IMR-90 (cell line): ENCODE measurements at regions not wholly inside any gene's neighbourhood (a gene's known extent, or its start where the extent isn't known, plus 50 kb on each side); places are given as distances from the start of the nearest gene placed in this dataset.
"Not testable (repeated sequence)": the region's sequence is repeated elsewhere in the genome, so short reads cannot be mapped to it uniquely, and the experiment has no call there.

Source experiments
- ATAC-seq: fragments of 200-7000 bp; cut with Tn5 transposase; 2 replicates; pipeline ENCODE4 v1.9.1; 2020; ENCODE audit warnings: low read depth, mild to moderate bottlenecking, moderate library complexity
- BruUV-seq: library from RNA; stranded (reverse); fragments of 400-500 nt; replicated peaks from 2 replicates; lab custom pipeline; 2021; lab: Mats Ljungman, UMichigan
- CTCF ChIA-PET: fragments of 300-600 bp; formaldehyde crosslinking; extraction: SDS; loops from one replicate; lab custom pipeline; 2021; ENCODE audit warnings: antibody characterized with exemption; lab: Yijun Ruan, JAX
- POLR2A ChIA-PET: fragments of 300-600 bp; sonication (Branson Sonifier 250); formaldehyde crosslinking; loops from one replicate; lab custom pipeline; 2022; ENCODE audit warnings: antibody characterized with exemption; ENCODE audit not compliant: unreplicated experiment; lab: Charles Lee
- DNase-seq: peaks from one replicate; pipeline ENCODE4 v3.0.0; 2013
- H2AFZ ChIP-seq: replicated peaks from 2 replicates; pipeline ENCODE3; 2013; ENCODE audit warnings: low read length, mild to moderate bottlenecking; ENCODE audit not compliant: poor library complexity
- H2AK5ac ChIP-seq: 2 replicates; pipeline ENCODE4 v1.6.1; 2013; ENCODE audit warnings: low read depth, low read length, inconsistent platforms
- H2AK9ac ChIP-seq: replicated peaks from 2 replicates; pipeline ENCODE3; 2013; ENCODE audit warnings: mild to moderate bottlenecking, low read depth, low read length, moderate library complexity; ENCODE audit not compliant: poor library complexity
- H2BK120ac ChIP-seq: 2 replicates; pipeline ENCODE4 v1.6.1; 2013; ENCODE audit warnings: low read depth, low read length, inconsistent platforms
- H2BK15ac ChIP-seq: 3 replicates; pipeline ENCODE4 v1.6.1; 2013; ENCODE audit warnings: low read depth, low read length, inconsistent platforms
- H2BK20ac ChIP-seq: 2 replicates; pipeline ENCODE4 v1.6.1; 2013; ENCODE audit warnings: low read depth, mild to moderate bottlenecking, inconsistent platforms, low read length, moderate library complexity
- H2BK5ac ChIP-seq: 2 replicates; pipeline ENCODE4 v1.6.1; 2013; ENCODE audit warnings: mild to moderate bottlenecking, low read depth, low read length, inconsistent platforms; ENCODE audit not compliant: poor library complexity, severe bottlenecking
- H3K14ac ChIP-seq: replicated peaks from 2 replicates; pipeline ENCODE4 v1.6.1; 2013; ENCODE audit warnings: low read depth, low read length, inconsistent platforms
- H3K18ac ChIP-seq: 2 replicates; pipeline ENCODE4 v1.6.1; 2013; ENCODE audit warnings: low read depth, low read length, control low read depth
- H3K23ac ChIP-seq: 2 replicates; pipeline ENCODE4 v1.6.1; 2013; ENCODE audit warnings: low read depth, low read length, inconsistent platforms
- H3K27ac ChIP-seq: 2 replicates; pipeline ENCODE4 v1.5.1; 2013; ENCODE audit warnings: mild to moderate bottlenecking, control low read depth, low read length; ENCODE audit not compliant: insufficient read depth
- H3K27me3 ChIP-seq: 2 replicates; pipeline ENCODE4 v1.6.1; 2013; ENCODE audit warnings: low read length; ENCODE audit not compliant: control insufficient read depth, insufficient read depth
- H3K36me3 ChIP-seq: 2 replicates; pipeline ENCODE4 v1.6.1; 2013; ENCODE audit warnings: low read length, mixed read lengths; ENCODE audit not compliant: control insufficient read depth, insufficient read depth
- H3K4ac ChIP-seq: 2 replicates; pipeline ENCODE4 v1.6.1; 2013; ENCODE audit warnings: low read depth, low read length, inconsistent platforms
- H3K4me1 ChIP-seq: 2 replicates; pipeline ENCODE4 v1.6.1; 2013; ENCODE audit warnings: low read length, mixed read lengths; ENCODE audit not compliant: control insufficient read depth, insufficient read depth
- H3K4me2 ChIP-seq: 2 replicates; pipeline ENCODE4 v1.6.1; 2013; ENCODE audit warnings: low read depth, mild to moderate bottlenecking, control low read depth, low read length, moderate library complexity
- H3K4me3 ChIP-seq: 2 replicates; pipeline ENCODE4 v1.5.1; 2013; ENCODE audit warnings: low read depth, mild to moderate bottlenecking, control low read depth, low read length, moderate library complexity; ENCODE audit not compliant: insufficient read depth
- H3K56ac ChIP-seq: 2 replicates; pipeline ENCODE4 v1.6.1; 2013; ENCODE audit warnings: low read length, inconsistent platforms; ENCODE audit not compliant: insufficient read depth; ENCODE audit errors: extremely low read depth
- H3K79me1 ChIP-seq, 2 experiments: 2 replicates each; pipeline ENCODE4 v1.6.1; 2013; ENCODE audit warnings: low read length in 2 of 2, inconsistent platforms in 1 of 2, low read depth in 1 of 2
- H3K9ac ChIP-seq: 2 replicates; pipeline ENCODE4 v1.6.1; 2013; ENCODE audit warnings: low read depth, low read length, control low read depth
- H3K9me1 ChIP-seq: 2 replicates; pipeline ENCODE4 v1.6.1; 2013; ENCODE audit warnings: low read length, inconsistent platforms; ENCODE audit not compliant: insufficient read depth
- H3K9me3 ChIP-seq: 2 replicates; pipeline ENCODE4 v1.6.1; 2013; ENCODE audit warnings: low read length; ENCODE audit not compliant: control insufficient read depth, insufficient read depth
- H4K20me1 ChIP-seq: 2 replicates; pipeline ENCODE4 v1.6.1; 2013; ENCODE audit warnings: low read length, inconsistent platforms; ENCODE audit not compliant: insufficient read depth
- H4K5ac ChIP-seq: 2 replicates; pipeline ENCODE4 v1.6.1; 2013; ENCODE audit warnings: mild to moderate bottlenecking, low read depth, low read length, control low read depth
- H4K8ac ChIP-seq, 2 experiments: 2 replicates each; pipeline ENCODE4 v1.6.1; 2013; ENCODE audit warnings: low read depth in 2 of 2, low read length in 2 of 2, control low read depth in 1 of 2, inconsistent platforms in 1 of 2
- H4K91ac ChIP-seq: 2 replicates; pipeline ENCODE4 v1.6.1; 2013; ENCODE audit warnings: low read depth, low read length, inconsistent platforms; ENCODE audit not compliant: insufficient read depth
- CHD1 ChIP-seq: IDR thresholded peaks from 2 replicates; pipeline ENCODE4 v1.6.1; 2012; ENCODE audit warnings: low read depth, low read length, improper control_type of control experiment
- RAD21 ChIP-seq: IDR thresholded peaks from 2 replicates; pipeline ENCODE4 v1.6.1; 2012; ENCODE audit warnings: low read length, improper control_type of control experiment
- RFX5 ChIP-seq: IDR thresholded peaks from 2 replicates; pipeline ENCODE4 v1.8.0; 2012; ENCODE audit warnings: low read depth, mild to moderate bottlenecking, low read length, moderate library complexity
- SMC3 ChIP-seq: fragments of 150-350 bp; IDR thresholded peaks from 2 replicates; pipeline ENCODE4 v1.6.1; 2016; ENCODE audit warnings: low read depth, mild to moderate bottlenecking, antibody characterized with exemption, low read length, moderate library complexity
- WGBS, 2 experiments: methylation state at CpG; one replicate each; pipeline versions ENCODE4 v1.1.5 to v1.1.7; 2013; ENCODE audit warnings: missing lambda C conversion rate in 2 of 2; ENCODE audit not compliant: insufficient read length in 1 of 2; ENCODE audit errors: extremely low coverage in 2 of 2; 5-methylcytosine and 5-hydroxymethylcytosine counted together
- dilution Hi-C: fragments of 300-500 bp; cut with HindIII; formaldehyde crosslinking; loops from one replicate; pipeline ENCODE4 v1.14.3; 2018; ENCODE audit warnings: low sequenced_read_pairs; ENCODE audit not compliant: unreplicated experiment
- in situ Hi-C: fragments of 300-500 bp; cut with MboI; formaldehyde crosslinking; loops from 3 replicates; pipeline ENCODE4 v1.14.3; 2019; ENCODE audit warnings: low sequenced_read_pairs, inconsistent platforms, mixed read lengths
- intact Hi-C: fragments of 100-400 bp; cut with micrococcal nuclease; formaldehyde crosslinking; loops from 2 replicates; pipeline ENCODE4 v1.10.0; 2022

- Histone ChIP-seq H3K18ac (no peak overlapping the region), H2BK20ac (no peak overlapping the region), H3K14ac (no peak overlapping the region), H3K9me1 (no peaks in the 10 kb centered on the region), H4K8ac (no peak overlapping the region), H2BK5ac (no peak overlapping the region), H3K4me1 (no peaks in the 10 kb centered on the region), H3K9me3 (no peaks in the 10 kb centered on the region), H3K27me3 (no peaks in the 10 kb centered on the region), H4K91ac (no peak overlapping the region), H3K36me3 (no peaks in the 10 kb centered on the region), H2BK120ac (no peak overlapping the region), H3K9ac (no peak overlapping the region), H2AFZ (no peak overlapping the region), H3K4ac (no peak overlapping the region), H2AK9ac (no peak overlapping the region), H3K27ac (no peak overlapping the region), H2BK15ac (no peak overlapping the region), H2AK5ac (no peak overlapping the region), H3K56ac (no peak overlapping the region), H3K23ac (no peak overlapping the region), H3K79me1 (no peaks in the 10 kb centered on the region), H4K20me1 (no peaks in the 10 kb centered on the region), H3K4me3 (no peak overlapping the region), H3K4me2 (no peak overlapping the region), H4K5ac (no peak overlapping the region)
- no TSS peak for BruUV-seq
- DNase-seq: no peak
- dilution Hi-C loops (no loop called here), intact Hi-C loops (no loop called here), in situ Hi-C loops (no loop called here)
- no CpG with 5 or more reads among the region's 4 CpGs for WGBS, 2 experiments
- no peak for TF ChIP-seq CHD1
- no peak for TF ChIP-seq RFX5
- no peak for TF ChIP-seq SMC3
- no peak for TF ChIP-seq RAD21
- CTCF ChIA-PET: no interaction called here
- POLR2A ChIA-PET: no interaction called here
- ATAC-seq: no peak
Observed at GRCh38 chr9:100653643-100654334, 75.9 kb downstream of the CAVIN4 start.

- CTCF ChIA-PET, ATAC-seq, DNase-seq, H2AK9ac ChIP-seq, intact Hi-C loops, H3K9me3 ChIP-seq, dilution Hi-C loops, H2BK15ac ChIP-seq, H3K9ac ChIP-seq, H2BK120ac ChIP-seq, H2AFZ ChIP-seq, H2BK20ac ChIP-seq, H2BK5ac ChIP-seq, H3K36me3 ChIP-seq, H4K91ac ChIP-seq, BruUV-seq, H3K56ac ChIP-seq, H3K23ac ChIP-seq, POLR2A ChIA-PET, H3K79me1 ChIP-seq, H4K20me1 ChIP-seq, H2AK5ac ChIP-seq, in situ Hi-C loops, H4K8ac ChIP-seq, H3K14ac ChIP-seq, H3K4me1 ChIP-seq, H3K4ac ChIP-seq, H4K5ac ChIP-seq, H3K27me3 ChIP-seq, H3K27ac ChIP-seq, H3K4me3 ChIP-seq, H3K4me2 ChIP-seq, H3K9me1 ChIP-seq, H3K18ac ChIP-seq: not testable (repeated sequence)
- no CpG with 5 or more reads among the region's 2 CpGs for WGBS, 2 experiments
Observed at GRCh38 chr9:100656851-100657250, 79.0 kb downstream of the CAVIN4 start.
